H1 (cell line): ENCODE measurements at regions not wholly inside any gene's neighbourhood (a gene's known extent, or its start where the extent isn't known, plus 50 kb on each side); places are given as distances from the start of the nearest gene placed in this dataset.

ENCODE experiments used
- CTCF ChIA-PET: fragments of 300-600 bp; sonication (Branson Sonifier 250); formaldehyde crosslinking; loops from one replicate; lab custom pipeline; 2021; ENCODE audit not compliant: partially characterized antibody; lab: Charles Lee
- POLR2A ChIA-PET: fragments of 300-600 bp; sonication (Branson Sonifier 250); formaldehyde crosslinking; loops from one replicate; lab custom pipeline; 2021; ENCODE audit warnings: inconsistent platforms; ENCODE audit not compliant: partially characterized antibody; lab: Charles Lee
- DNase-seq, 2 experiments: peaks; one replicate each; pipeline versions ENCODE4 v3.0.0 to v3.0.0-alpha.2; 2010 to 2022; ENCODE audit warnings: low spot score in 2 of 2, low read depth in 1 of 2, mixed read lengths in 1 of 2
- FAIRE-seq: peaks from 2 replicates; lab custom pipeline; 2011; peaks lifted over from hg19 to GRCh38; lab: Jason Lieb, UNC
- H2AFZ ChIP-seq: 2 replicates; pipeline ENCODE4 v1.8.1; 2012; ENCODE audit warnings: low read length, inconsistent platforms
- H2AK5ac ChIP-seq: 2 replicates; pipeline ENCODE4 v1.6.1; 2013; ENCODE audit warnings: low read depth, low read length
- H2BK120ac ChIP-seq: replicated peaks from 2 replicates; pipeline ENCODE3; 2013; ENCODE audit warnings: low read depth, low read length, inconsistent platforms
- H2BK12ac ChIP-seq: 2 replicates; pipeline ENCODE4 v1.6.1; 2013; ENCODE audit warnings: low read depth, low read length
- H2BK15ac ChIP-seq: 2 replicates; pipeline ENCODE4 v1.6.1; 2013; ENCODE audit warnings: low read length
- H2BK20ac ChIP-seq: 2 replicates; pipeline ENCODE4 v1.6.1; 2013; ENCODE audit warnings: low read length
- H2BK5ac ChIP-seq: 2 replicates; pipeline ENCODE4 v1.6.1; 2013; ENCODE audit warnings: low read depth, low read length
- H3K14ac ChIP-seq: 2 replicates; pipeline ENCODE4 v1.6.1; 2013; ENCODE audit warnings: inconsistent platforms; ENCODE audit not compliant: insufficient read length
- H3K18ac ChIP-seq: 2 replicates; pipeline ENCODE4 v1.6.1; 2013; ENCODE audit warnings: low read length; ENCODE audit errors: extremely low read depth
- H3K23ac ChIP-seq: 2 replicates; pipeline ENCODE4 v1.6.1; 2013; ENCODE audit warnings: inconsistent platforms; ENCODE audit not compliant: insufficient read length
- H3K23me2 ChIP-seq: 2 replicates; pipeline ENCODE4 v1.6.1; 2013; ENCODE audit warnings: low read depth, low read length
- H3K27ac ChIP-seq: 2 replicates; pipeline ENCODE4 v1.6.1; 2011; ENCODE audit warnings: low read depth, low read length, inconsistent platforms
- H3K27me3 ChIP-seq, 4 experiments: replicated peaks in 1 of 4; 1 replicate in 1 of 4; 2 replicates in 3 of 4; pipeline versions ENCODE4 v1.6.1 to v1.8.1; 2011 to 2013; ENCODE audit warnings: low read length in 3 of 4, mild to moderate bottlenecking in 3 of 4, inconsistent platforms in 2 of 4, mixed read lengths in 2 of 4, moderate library complexity in 1 of 4; ENCODE audit not compliant: control insufficient read depth in 3 of 4, insufficient read depth in 3 of 4; ENCODE audit errors: extremely low read depth in 1 of 4
- H3K36me3 ChIP-seq, 4 experiments: 2 replicates each; pipeline versions ENCODE4 v1.6.1 to v1.8.1; 2011 to 2013; ENCODE audit warnings: mild to moderate bottlenecking in 4 of 4, low read length in 3 of 4, moderate library complexity in 2 of 4, control low read depth in 1 of 4, inconsistent platforms in 1 of 4; ENCODE audit not compliant: insufficient read depth in 4 of 4, control insufficient read depth in 2 of 4
- H3K4ac ChIP-seq: replicated peaks from 2 replicates; pipeline ENCODE3; 2013; ENCODE audit warnings: low read length, low read depth, mixed read lengths, inconsistent platforms; ENCODE audit not compliant: insufficient read length
- H3K4me1 ChIP-seq, 4 experiments: replicated peaks in 1 of 4; 1 replicate in 1 of 4; 2 replicates in 3 of 4; pipeline versions ENCODE4 v1.6.1 to v1.8.1; 2011 to 2013; ENCODE audit warnings: low read length in 3 of 4, inconsistent platforms in 2 of 4, mixed read lengths in 1 of 4; ENCODE audit not compliant: insufficient read depth in 4 of 4, control insufficient read depth in 3 of 4
- H3K4me2 ChIP-seq, 2 experiments: 2 replicates each; pipeline versions ENCODE4 v1.6.1 to v1.8.1; 2011 to 2013; ENCODE audit warnings: low read depth in 2 of 2, low read length in 2 of 2, control low read depth in 1 of 2, inconsistent platforms in 1 of 2, mild to moderate bottlenecking in 1 of 2; ENCODE audit not compliant: insufficient read depth in 1 of 2
- H3K4me3 ChIP-seq, 4 experiments: fragments of 200-600, 300-600 bp in 1 of 4; sonication (generic), shearing (Covaris generic), sonication (Bioruptor Twin) in 1 of 4; 2 replicates each; pipeline versions ENCODE4 v1.5.1 to v1.8.1; 2011 to 2016; ENCODE audit warnings: low read length in 4 of 4, low read depth in 3 of 4, control low read depth in 2 of 4, inconsistent platforms in 2 of 4, mild to moderate bottlenecking in 2 of 4, mixed read lengths in 1 of 4, moderate library complexity in 1 of 4; ENCODE audit not compliant: insufficient read depth in 2 of 4; ENCODE audit errors: extremely low read depth in 1 of 4
- H3K56ac ChIP-seq: replicated peaks from 2 replicates; pipeline ENCODE3; 2013; ENCODE audit warnings: low read depth, mild to moderate bottlenecking, mixed read lengths, low read length, inconsistent platforms; ENCODE audit not compliant: insufficient read length
- H3K79me1 ChIP-seq: 2 replicates; pipeline ENCODE4 v1.6.1; 2013; ENCODE audit warnings: low read depth, low read length, control low read depth
- H3K79me2 ChIP-seq, 2 experiments: 2 replicates each; pipeline versions ENCODE4 v1.6.1 to v1.8.1; 2012 to 2013; ENCODE audit warnings: low read length in 2 of 2, mild to moderate bottlenecking in 2 of 2, inconsistent platforms in 1 of 2; ENCODE audit not compliant: insufficient read depth in 2 of 2, control insufficient read depth in 1 of 2
- H3K9ac ChIP-seq, 4 experiments: replicated peaks in 1 of 4; 1 replicate in 1 of 4; 2 replicates in 3 of 4; pipeline versions ENCODE4 v1.6.1 to v1.8.1; 2011 to 2013; ENCODE audit warnings: low read depth in 3 of 4, low read length in 3 of 4, control low read depth in 2 of 4, mild to moderate bottlenecking in 2 of 4, moderate library complexity in 2 of 4, inconsistent platforms in 1 of 4; ENCODE audit errors: extremely low read depth in 1 of 4
- H3K9me3 ChIP-seq, 2 experiments: 2 replicates each; pipeline versions ENCODE4 v1.6.1 to v1.8.1; 2012 to 2013; ENCODE audit warnings: mild to moderate bottlenecking in 2 of 2, moderate library complexity in 2 of 2, control low read depth in 1 of 2, inconsistent platforms in 1 of 2, low read depth in 1 of 2, low read length in 1 of 2, mixed read lengths in 1 of 2; ENCODE audit not compliant: insufficient read depth in 2 of 2
- H4K20me1 ChIP-seq, 2 experiments: replicated peaks in 1 of 2; 2 replicates each; pipeline versions ENCODE3 to v1.8.1; 2011 to 2013; ENCODE audit warnings: inconsistent platforms in 2 of 2, low read length in 2 of 2, mild to moderate bottlenecking in 1 of 2; ENCODE audit not compliant: insufficient read depth in 2 of 2, control insufficient read depth in 1 of 2
- H4K5ac ChIP-seq: 2 replicates; pipeline ENCODE4 v1.6.1; 2013; ENCODE audit warnings: low read length, low read depth, mixed read lengths, inconsistent platforms; ENCODE audit not compliant: insufficient read length
- H4K8ac ChIP-seq: 2 replicates; pipeline ENCODE4 v1.8.0; 2013; ENCODE audit warnings: mild to moderate bottlenecking, moderate library complexity, low read length, inconsistent platforms; ENCODE audit not compliant: insufficient read depth; ENCODE audit errors: extremely low read depth
- H4K91ac ChIP-seq: replicated peaks from 2 replicates; pipeline ENCODE3; 2013; ENCODE audit warnings: low read length, mixed read lengths, inconsistent platforms; ENCODE audit not compliant: insufficient read length
- CEBPB ChIP-seq: IDR thresholded peaks from 2 replicates; pipeline ENCODE4 v1.6.1; 2012; ENCODE audit warnings: low read depth, low read length
- EP300 ChIP-seq, 2 experiments: IDR thresholded peaks; 1 replicate in 1 of 2; 2 replicates in 1 of 2; pipeline ENCODE4 v1.6.1; 2011 to 2012; ENCODE audit warnings: low read depth in 2 of 2, low read length in 2 of 2, mild to moderate bottlenecking in 2 of 2, borderline replicate concordance in 1 of 2, inconsistent platforms in 1 of 2, moderate library complexity in 1 of 2
- EZH2 ChIP-seq: fragments of 200-600 bp; sonication (generic); IDR thresholded peaks from 2 replicates; pipeline ENCODE4 v1.7.1; 2012; ENCODE audit warnings: low read depth, mild to moderate bottlenecking, moderate library complexity, low read length, inconsistent platforms; ENCODE audit not compliant: severe bottlenecking
- GABPA ChIP-seq: IDR thresholded peaks from 2 replicates; pipeline ENCODE4 v1.6.1; 2011; ENCODE audit warnings: mild to moderate bottlenecking, low read length, moderate library complexity, borderline replicate concordance; ENCODE audit not compliant: insufficient read depth
- NANOG ChIP-seq: IDR thresholded peaks from 2 replicates; pipeline ENCODE4 v1.6.1; 2011; ENCODE audit warnings: low read length, low read depth, mild to moderate bottlenecking, inconsistent platforms; ENCODE audit not compliant: insufficient read depth, poor library complexity, severe bottlenecking
- NRF1 ChIP-seq: IDR thresholded peaks from 2 replicates; pipeline ENCODE4 v1.6.1; 2011; ENCODE audit warnings: mild to moderate bottlenecking, low read depth, low read length, improper control_type of control experiment
- PHF8 ChIP-seq: fragments of 200-600 bp; sonication (generic); conservative IDR thresholded peaks from 2 replicates; pipeline ENCODE4 v1.7.1; 2012; ENCODE audit warnings: low read depth, mild to moderate bottlenecking, inconsistent platforms, low read length, moderate library complexity
- POLR2AphosphoS5 ChIP-seq: IDR thresholded peaks from 2 replicates; pipeline ENCODE4 v1.6.1; 2011; ENCODE audit warnings: low read depth, low read length
- RAD21 ChIP-seq, 2 experiments: IDR thresholded peaks in 1 of 2; conservative IDR thresholded peaks in 1 of 2; 2 replicates each; pipeline ENCODE4 v1.6.1; 2011; ENCODE audit warnings: low read depth in 2 of 2, low read length in 2 of 2, improper control_type of control experiment in 1 of 2, inconsistent platforms in 1 of 2, mild to moderate bottlenecking in 1 of 2, moderate library complexity in 1 of 2
- SP2 ChIP-seq: IDR thresholded peaks from 2 replicates; pipeline ENCODE4 v1.6.1; 2012; ENCODE audit warnings: mild to moderate bottlenecking, low read length, inconsistent platforms
- SRF ChIP-seq: IDR thresholded peaks from 2 replicates; pipeline ENCODE4 v1.6.1; 2011; ENCODE audit warnings: mild to moderate bottlenecking, low read depth, low read length, moderate library complexity
- SUZ12 ChIP-seq: fragments of 200-600 bp; sonication (generic); IDR thresholded peaks from 2 replicates; pipeline ENCODE4 v1.6.1; 2012; ENCODE audit warnings: mild to moderate bottlenecking, inconsistent platforms, low read length, moderate library complexity, mixed read lengths
- TEAD4 ChIP-seq: IDR thresholded peaks from 2 replicates; pipeline ENCODE4 v1.6.1; 2012; ENCODE audit warnings: low read depth, low read length, inconsistent platforms, mixed read lengths
- WGBS, 2 experiments: shearing (Covaris generic) in 1 of 2; methylation state at CpG; one replicate each; pipeline versions ENCODE4 v1.1.6 to v1.1.7; 2013 to 2015; ENCODE audit warnings: low lambda C conversion rate in 2 of 2, mixed read lengths in 2 of 2, inconsistent platforms in 1 of 2, low coverage in 1 of 2, missing lambda C conversion rate in 1 of 2; ENCODE audit not compliant: insufficient replicate concordance in 2 of 2, insufficient coverage in 1 of 2, insufficient read length in 1 of 2; ENCODE audit errors: extremely low coverage in 1 of 2, missing lambda C conversion rate in 1 of 2; 5-methylcytosine and 5-hydroxymethylcytosine counted together

GRCh38 chr11:43239791-43240190 is 72.0 kb upstream of the API5 start:
- Histone ChIP-seq H3K36me3 (no peaks in the 10 kb centered on the region), H3K9ac (no peak overlapping the region), H4K20me1 (no peaks in the 10 kb centered on the region), H3K18ac (no peak overlapping the region), H3K79me2 (no peaks in the 10 kb centered on the region), H4K8ac (no peak overlapping the region), H2AK5ac (no peak overlapping the region), H4K5ac (no peak overlapping the region), H4K91ac (no peak overlapping the region), H3K79me1 (no peaks in the 10 kb centered on the region), H3K56ac (no peak overlapping the region), H2BK5ac (no peak overlapping the region), H3K27me3 (peaks cover 0 to 1% (median 0%) of the 10 kb centered on the region in 4 experiments; a peak in 2 of 7 replicates), H3K27ac (no peak overlapping the region), H3K4me1 (no peaks in the 10 kb centered on the region; a peak in 1 of 7 replicates), H2BK120ac (no peak overlapping the region), H3K9me3 (peaks cover 0 to 3% of the 10 kb centered on the region in 2 experiments; a peak in 1 of 4 replicates), H3K4me3 (no peak overlapping the region), H2BK20ac (no peak overlapping the region), H2BK12ac (no peak overlapping the region), H3K14ac (no peak overlapping the region), H2BK15ac (no peak overlapping the region), H2AFZ (no peak overlapping the region), H3K4me2 (no peak overlapping the region), H3K23ac (no peak overlapping the region), H3K23me2 (no peaks in the 10 kb centered on the region; the same call in 1 of the 2 replicates), H3K4ac (no peak overlapping the region)
- no peak for TF ChIP-seq SP2
- TF ChIP-seq GABPA = no peak
- no peak for TF ChIP-seq EZH2
- no peak for TF ChIP-seq NRF1
- TF ChIP-seq POLR2AphosphoS5 = no peak
- TF ChIP-seq PHF8 = no peak
- TF ChIP-seq EP300 (IDR thresholded peaks at IDR 0.05; ENCODE audit: borderline replicate concordance in 1 of 2, low read depth in 2 of 2, low read length in 2 of 2) = no peak
- TF ChIP-seq CEBPB = no peak
- no peak for TF ChIP-seq SRF
- TF ChIP-seq RAD21 (IDR thresholded peaks at IDR 0.05 in 1 of 2, conservative IDR thresholded peaks at IDR 0.05 in 1 of 2; ENCODE audit: low read depth in 2 of 2, low read length in 2 of 2) = no peak
- TF ChIP-seq TEAD4 = no peak
- TF ChIP-seq NANOG = no peak
- no peak for TF ChIP-seq SUZ12
- POLR2A ChIA-PET = no interaction called here
- no peak for DNase-seq
- no peak for FAIRE-seq
- CTCF ChIA-PET = no interaction called here
- 89% methylated on average over 3 of the region's 3 CpGs; no CpG with 5 or more reads in 1 of the 2 experiments for WGBS, 2 experiments
